Gastrocnemius medialis (tissue), 4 donors: ENCODE measurements at regions not wholly inside any gene's neighbourhood (a gene's known extent, or its start where the extent isn't known, plus 50 kb on each side); places are given as distances from the start of the nearest gene placed in this dataset.

ENCODE experiments used
- POLR2A ChIP-seq, 2 donors: fragments of 450-650 bp; IDR thresholded peaks; one replicate each; pipeline ENCODE4 v1.6.1; 2017; ENCODE audit warnings: antibody characterized with exemption in 2 of 2, mild to moderate bottlenecking in 2 of 2, moderate library complexity in 2 of 2
- TF ChIP-seq, protein P1 (sequence below), 5 experiments: fragments of 450-650 bp in 3 of 5; fragments of 200-600 bp in 2 of 5; sonication (generic) in 2 of 5; IDR thresholded peaks in 4 of 5; conservative IDR thresholded peaks in 1 of 5; 1 replicate in 4 of 5; 2 replicates in 1 of 5; pipeline ENCODE4 v1.5.1; 2016 to 2019; ENCODE audit warnings: antibody characterized with exemption in 5 of 5, mild to moderate bottlenecking in 3 of 5, moderate library complexity in 3 of 5

DNA sequence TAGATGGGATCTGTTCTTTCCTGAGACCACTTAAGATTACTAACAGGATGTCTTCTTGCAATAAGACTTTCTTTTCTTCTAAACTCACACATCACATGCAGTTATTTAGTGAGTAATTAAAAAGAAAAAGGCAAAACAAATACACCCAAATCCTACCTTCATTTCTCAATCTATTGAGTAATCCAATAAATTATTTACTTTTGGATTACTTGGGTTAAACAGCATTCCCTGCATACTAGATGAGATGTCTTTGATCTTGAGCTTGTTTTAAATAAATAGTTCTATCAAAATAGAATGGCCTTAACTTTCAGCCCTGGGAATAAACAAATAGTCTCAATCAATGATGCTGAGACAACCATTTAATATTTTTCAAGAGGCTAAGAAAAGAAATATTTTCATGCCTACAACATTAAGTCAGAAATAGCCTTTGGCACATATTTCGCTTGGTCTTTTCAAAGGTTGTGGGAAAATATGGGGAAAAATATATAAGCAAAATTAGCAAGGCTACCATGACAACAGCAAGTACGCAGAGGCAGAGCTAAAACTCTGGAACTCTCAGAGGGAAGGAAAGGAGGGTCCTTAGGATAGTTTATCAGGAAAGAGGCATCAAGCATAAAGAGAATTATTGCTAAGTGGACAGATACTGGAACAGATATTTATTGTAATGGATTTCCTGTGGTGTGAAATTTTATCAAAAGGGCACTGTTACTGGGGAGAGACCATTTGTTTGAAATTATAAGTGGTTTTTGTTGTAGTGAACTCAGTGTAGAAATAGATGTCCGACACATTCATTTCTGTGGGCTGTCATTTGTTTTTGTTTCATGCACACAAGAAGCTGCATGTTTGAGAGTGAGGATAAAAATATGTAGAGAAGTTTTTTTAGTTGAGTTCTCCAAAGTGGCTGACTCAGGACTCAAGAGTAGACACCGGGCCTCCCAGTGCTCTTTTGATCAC is 70.2 kb upstream of the CDH6 start:
- TF ChIP-seq, protein P1, sequence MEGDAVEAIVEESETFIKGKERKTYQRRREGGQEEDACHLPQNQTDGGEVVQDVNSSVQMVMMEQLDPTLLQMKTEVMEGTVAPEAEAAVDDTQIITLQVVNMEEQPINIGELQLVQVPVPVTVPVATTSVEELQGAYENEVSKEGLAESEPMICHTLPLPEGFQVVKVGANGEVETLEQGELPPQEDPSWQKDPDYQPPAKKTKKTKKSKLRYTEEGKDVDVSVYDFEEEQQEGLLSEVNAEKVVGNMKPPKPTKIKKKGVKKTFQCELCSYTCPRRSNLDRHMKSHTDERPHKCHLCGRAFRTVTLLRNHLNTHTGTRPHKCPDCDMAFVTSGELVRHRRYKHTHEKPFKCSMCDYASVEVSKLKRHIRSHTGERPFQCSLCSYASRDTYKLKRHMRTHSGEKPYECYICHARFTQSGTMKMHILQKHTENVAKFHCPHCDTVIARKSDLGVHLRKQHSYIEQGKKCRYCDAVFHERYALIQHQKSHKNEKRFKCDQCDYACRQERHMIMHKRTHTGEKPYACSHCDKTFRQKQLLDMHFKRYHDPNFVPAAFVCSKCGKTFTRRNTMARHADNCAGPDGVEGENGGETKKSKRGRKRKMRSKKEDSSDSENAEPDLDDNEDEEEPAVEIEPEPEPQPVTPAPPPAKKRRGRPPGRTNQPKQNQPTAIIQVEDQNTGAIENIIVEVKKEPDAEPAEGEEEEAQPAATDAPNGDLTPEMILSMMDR (IDR thresholded peaks at IDR 0.05 in 4 of 5, conservative IDR thresholded peaks at IDR 0.05 in 1 of 5) = no peak
- no peak for TF ChIP-seq POLR2A (IDR thresholded peaks at IDR 0.05)
